HG03097 (cell line): ENCODE measurements at regions not wholly inside any gene's neighbourhood (a gene's known extent, or its start where the extent isn't known, plus 50 kb on each side); places are given as distances from the start of the nearest gene placed in this dataset.

Source experiments
- ATAC-seq: cut with Tn5 transposase; IDR thresholded peaks from one replicate; pipeline ENCODE4 v1.9.1; 2021; ENCODE audit not compliant: unreplicated experiment, low FRiP score

DNA sequence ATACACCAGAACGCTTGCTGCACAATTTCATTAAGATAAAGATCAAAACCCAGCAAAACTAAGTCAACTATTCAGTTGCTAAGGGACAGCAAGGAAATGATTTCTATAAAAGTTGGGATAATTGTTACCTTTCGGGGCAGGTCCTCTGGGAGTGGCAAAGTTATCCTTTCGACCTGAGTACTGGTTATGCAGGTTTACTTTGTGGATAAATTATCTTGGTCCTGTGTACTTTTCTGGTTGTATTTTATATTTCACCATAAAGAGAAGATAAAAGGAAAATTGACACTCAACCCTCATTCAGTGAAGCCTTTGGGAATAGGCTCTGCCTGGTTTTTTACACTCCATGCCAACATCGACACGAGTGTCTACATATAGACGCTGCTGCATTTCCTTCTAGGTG, 146.5 kb downstream of the SYK start:
- no peak for ATAC-seq

DNA sequence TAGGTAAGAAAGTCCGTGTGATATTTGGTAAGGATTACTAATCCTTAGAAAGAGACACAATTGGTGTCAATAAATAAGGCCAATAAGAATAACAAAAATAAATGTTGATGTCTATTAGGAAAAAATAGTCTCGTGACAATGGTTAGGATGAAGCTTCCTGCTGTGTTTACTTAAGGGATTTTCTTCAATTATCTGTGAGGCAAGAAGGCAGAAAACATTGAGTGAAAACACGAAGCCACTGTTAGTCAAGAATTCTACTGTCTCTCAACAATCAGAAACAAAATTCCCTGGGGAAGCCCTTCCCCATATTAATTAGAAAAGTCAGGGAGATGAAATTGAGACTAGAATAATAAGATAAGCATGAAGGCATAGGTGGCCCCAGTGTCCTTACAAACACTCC, 149.0 kb downstream of the SYK start:
- ATAC-seq: no peak

- ATAC-seq: no peak
Observed at GRCh38 chr9:90953200-90953599, 151.6 kb downstream of the SYK start.

DNA sequence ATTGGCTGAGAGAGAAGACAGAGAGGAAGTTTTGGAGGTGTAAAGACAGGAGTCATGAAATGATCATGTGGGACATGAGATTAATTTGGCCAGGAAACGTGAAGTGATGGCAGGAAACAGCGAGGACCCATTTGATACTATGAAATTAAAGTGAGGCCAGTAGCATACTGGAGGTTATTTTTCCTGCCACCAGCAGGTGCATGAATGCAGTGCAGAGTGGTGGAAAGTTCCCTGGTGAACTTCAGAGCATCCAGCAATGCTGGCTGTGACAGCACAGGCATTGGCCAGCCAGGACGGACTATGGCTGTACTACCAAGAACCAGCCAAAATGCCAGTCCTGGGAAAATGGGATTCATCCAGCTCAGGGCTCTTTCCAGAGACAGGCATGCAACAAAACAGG, 152.2 kb downstream of the SYK start:
- no peak for ATAC-seq

DNA sequence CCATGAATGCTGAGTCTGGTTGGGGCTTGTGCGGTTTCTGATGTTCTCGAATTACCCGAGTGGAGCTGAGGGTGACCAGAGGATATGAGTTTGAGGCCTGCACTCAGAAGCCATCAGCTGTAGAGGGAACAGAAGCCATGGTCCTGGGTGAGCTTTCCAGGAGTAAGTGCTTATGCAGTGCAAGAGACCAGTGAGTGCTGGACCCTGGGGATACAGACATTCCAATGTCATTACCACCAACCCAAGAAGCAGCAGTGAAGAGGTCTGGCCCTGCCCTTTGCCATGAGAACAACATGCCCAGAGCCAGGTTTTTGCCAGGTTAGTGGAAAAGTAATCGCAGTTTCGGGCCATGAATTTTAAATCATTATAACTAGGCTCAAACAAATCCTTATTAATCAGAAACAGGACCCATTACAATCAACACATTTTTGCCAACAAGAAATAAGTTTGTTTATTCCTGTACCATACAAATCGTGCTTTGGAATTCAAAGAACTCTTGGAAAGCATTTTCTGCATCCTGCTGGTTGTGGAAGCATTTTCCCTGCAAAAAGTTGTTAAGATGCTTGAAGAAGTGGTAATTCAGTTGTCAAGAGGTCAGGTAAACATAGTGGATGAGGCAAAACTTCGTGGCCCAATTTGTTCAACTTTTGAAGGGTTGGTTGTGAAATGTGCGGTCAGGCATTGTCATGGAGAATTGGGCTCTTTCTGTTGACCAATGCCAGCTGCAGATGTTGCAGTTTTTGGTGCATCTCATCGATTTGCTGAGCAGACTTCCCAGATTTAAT, 154.6 kb downstream of the SYK start:
- no peak for ATAC-seq

GRCh38 chr9:90958328-90958727, 156.7 kb downstream of the SYK start:
- ATAC-seq: no peak

DNA sequence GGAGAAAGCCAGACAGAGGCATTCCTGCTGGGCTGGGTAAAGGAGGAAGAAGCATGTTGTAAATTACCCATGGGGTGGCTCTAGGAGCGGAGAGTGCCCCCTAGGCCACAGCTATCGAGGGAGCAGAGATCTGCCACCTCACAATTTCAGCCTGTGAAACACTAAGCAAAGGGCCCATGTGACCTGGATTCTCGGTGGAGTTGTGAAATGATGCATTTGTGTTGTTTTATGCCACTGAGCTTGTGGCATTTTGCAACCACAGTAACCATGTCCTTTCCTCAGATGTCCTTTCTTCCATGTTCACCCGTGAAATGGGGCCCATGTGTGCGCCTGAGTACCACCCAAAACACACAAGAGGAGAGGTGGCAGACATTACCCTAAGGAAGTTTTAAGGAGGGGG, 159.3 kb downstream of the SYK start:
- no peak for ATAC-seq

- ATAC-seq: no peak
Observed at GRCh38 chr9:90961375-90961774, 159.8 kb downstream of the SYK start.

DNA sequence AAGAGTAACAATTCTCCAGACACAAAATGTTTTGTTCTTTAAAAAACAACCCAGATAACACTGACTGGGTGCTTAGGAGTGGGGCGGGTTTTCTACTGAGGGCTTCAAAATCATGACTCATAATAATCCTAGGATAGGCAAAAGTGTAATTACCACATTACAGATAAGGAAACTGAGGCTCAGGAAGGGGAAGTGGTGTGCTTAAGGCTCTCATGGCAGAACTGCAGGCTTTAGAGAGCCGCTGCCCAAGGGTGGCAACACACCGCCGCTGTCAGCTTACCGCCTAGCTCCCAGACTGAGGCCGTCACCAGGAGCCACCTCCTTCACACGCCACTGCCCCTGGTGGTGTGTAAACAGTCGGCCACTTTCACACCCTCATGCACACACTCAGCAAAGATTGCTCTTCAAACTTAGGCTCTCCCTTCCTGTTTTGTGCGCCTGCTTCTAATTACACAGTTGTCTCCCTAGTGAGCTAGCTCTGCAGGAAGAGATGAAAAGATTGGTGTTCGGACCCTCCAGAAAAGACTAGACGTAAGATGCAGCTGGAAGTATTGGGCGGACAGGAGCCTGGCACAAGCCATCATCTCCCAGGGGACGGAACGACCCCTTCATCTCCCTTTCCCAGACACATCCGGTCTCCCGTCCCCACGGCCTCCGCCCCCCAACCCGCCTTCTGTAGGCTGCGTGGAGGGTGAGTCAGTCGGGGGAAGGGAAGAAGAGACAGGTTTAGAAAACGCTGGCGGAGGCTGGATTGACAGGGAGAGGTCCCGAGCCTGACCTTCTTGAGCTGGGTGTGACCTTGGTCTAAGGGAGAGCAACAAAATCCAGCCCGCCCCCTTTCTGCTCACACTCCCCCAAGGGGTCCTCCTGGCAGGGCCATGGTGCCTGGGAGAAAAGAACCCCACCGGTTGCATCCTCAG, 162.7 kb downstream of the SYK start:
- no peak for ATAC-seq

- no peak for ATAC-seq
Observed at GRCh38 chr9:90965226-90966030, 163.8 kb downstream of the SYK start.

DNA sequence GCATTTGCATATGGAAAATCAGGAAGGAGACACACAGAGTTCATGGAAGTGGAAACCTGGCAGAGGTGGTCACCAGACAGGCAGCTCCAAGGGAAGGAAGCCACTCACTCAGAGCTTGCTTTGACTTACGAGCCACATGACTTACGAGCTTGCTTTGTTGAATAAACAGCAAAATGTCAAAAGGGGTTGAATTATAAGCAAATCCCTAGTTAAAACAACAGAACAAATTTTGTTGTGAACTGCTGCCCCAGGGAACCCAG, 164.3 kb downstream of the SYK start:
- no peak for ATAC-seq

DNA sequence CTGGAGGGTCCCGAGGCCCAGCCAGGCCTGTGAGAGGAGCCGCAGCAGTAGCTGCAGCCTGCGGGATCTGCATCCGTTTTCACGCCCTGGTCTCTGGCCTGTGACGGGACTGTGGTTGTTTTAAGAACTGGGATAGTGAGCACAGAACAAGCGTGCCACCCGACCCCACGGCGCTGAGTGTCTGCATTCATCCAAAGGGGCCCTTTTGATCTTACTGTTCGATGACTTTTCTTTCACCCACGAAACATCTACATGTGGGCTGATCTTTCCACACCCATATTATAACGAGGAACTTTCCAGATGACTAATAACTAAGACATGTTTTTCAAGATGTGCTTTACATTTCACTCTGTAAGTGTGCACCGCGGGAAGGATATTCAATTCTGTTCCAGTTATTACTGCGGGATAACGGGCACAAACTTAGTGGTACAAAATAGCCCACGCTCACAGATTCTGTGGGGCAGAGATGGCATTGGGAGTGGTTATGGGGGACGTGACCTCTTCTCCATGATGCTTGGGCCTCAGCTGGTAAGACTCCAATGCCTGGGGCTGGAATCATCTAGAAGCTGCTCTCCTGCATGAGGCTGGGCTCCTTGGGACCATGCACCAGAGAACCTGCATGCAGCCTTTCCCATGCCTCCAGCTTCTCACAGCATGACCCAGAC, 165.0 kb downstream of the SYK start:
- no peak for ATAC-seq

GRCh38 chr9:90967145-90967538, 165.5 kb downstream of the SYK start:
- no peak for ATAC-seq

GRCh38 chr9:90969021-90969675, 167.5 kb downstream of the SYK start:
- ATAC-seq: no peak

GRCh38 chr9:90970608-90971007, 169.0 kb downstream of the SYK start:
- no peak for ATAC-seq

DNA sequence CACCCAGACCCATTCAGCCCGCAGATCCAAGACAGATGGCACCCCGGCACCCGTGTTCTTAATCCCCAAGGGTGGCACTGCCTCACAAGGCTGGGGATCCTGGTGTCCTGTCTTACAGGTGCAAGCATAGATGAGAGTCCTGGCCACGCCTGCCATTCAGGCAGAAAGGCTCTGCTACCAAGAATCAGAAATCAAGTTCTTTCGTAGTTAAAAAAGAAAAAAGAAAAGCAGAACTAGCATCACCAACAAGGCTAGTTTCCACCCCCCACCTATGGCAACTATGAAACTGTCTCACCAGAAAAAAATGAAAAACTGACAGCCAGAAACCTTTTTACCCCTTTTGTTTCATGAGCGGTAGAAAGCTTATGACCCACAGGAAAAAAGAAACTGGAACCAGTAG, 170.4 kb downstream of the SYK start:
- ATAC-seq: peak; percentile 57

DNA sequence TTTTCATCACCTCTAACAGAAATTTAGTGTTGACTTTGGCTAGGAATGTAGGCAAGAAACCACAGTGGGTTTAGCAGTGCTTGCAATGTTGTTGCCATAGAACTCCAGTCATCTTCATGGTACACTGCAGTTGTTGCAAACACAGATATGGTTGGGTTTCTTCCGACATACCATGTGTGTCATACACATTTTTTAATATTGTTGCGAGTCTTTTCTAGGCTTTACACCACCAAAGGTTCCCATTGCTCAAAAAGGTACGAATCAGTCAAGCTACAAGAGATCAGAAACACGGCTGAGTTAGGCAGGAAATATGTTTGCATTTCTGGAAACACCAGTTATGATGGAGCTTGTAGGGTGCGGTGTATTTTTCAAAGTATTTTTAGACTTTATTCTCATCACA, 172.4 kb downstream of the SYK start:
- no peak for ATAC-seq

DNA sequence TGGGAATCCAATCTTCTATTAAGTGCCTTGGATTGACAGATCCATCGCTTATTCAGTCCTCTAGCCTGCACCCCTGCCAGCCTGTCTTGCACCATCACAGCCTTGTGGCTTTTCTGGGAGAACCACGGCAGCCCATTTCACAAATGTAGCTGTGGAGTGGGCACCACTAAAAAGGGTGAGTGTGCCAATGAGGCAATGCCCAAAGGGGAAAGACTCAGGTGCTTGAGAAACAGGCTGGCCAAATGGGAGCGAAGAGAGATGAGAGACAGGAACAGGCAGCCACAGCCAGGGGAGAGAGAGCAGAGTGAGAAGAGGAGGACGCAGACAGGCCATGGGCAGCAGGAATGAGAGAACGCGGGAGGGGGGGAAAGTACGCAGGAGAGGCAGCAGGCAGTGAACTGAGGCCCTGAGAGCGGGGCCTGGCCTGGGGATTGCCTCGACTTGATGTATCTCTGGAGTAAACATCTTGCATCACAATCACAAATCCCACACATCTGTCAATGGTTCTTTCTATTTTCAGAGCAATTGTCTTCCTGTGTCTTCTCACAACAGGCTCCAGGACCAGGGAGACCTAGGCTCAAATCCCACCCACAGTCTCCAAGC, 173.1 kb downstream of the SYK start:
- ATAC-seq: no peak

DNA sequence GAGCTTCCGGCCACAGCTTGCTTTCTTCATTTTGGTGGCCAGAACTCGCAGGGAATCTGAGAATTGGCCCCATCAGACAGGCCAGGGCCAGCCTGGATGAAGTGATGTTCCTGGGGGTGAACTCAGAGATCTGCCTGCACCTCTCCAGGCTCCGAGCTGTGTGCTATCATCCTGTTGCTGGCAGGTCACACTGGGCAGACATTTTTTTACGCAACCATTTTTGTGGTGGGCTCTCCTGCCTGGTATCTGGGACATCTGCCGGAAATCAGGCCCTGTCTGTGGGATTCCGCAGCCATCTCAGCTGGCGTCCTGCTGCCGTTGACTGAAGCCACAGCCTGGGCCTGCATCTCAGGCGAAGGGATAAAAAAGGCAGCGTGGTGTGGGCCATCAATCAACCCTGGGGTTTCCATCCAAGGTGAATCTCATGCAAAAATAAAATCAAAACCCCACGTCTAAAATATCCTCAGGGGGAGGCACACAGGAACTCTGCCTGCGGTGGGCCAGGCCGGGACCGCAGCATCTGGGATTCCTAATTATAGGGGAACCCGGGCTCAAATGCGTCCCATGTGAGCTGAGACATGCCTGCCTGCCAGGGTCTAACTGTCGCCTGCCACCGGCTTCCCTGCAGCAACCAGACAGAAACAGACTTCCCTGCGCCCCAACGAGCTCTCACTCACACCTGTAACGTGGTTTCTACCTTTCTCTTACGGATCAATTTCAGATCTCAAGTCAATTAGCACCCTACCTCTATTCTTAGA, 174.3 kb downstream of the SYK start:
- ATAC-seq: no peak
